HCT116 (cell line): ENCODE measurements at regions not wholly inside any gene's neighbourhood (a gene's known extent, or its start where the extent isn't known, plus 50 kb on each side); places are given as distances from the start of the nearest gene placed in this dataset.
"Not testable (repeated sequence)": the region's sequence is repeated elsewhere in the genome, so short reads cannot be mapped to it uniquely, and the experiment has no call there.

Source experiments
- ATAC-seq: fragments of 200-7000 bp; cut with Tn5 transposase; 2 replicates; pipeline ENCODE4 v1.9.1; 2020; ENCODE audit warnings: mild to moderate bottlenecking, moderate library complexity
- BruUV-seq: library from RNA; stranded (reverse); fragments of 400-500 nt; replicated peaks from 2 replicates; lab custom pipeline; 2021; lab: Mats Ljungman, UMichigan
- CTCF ChIA-PET: fragments of 300-600 bp; sonication (Branson Sonifier 250); formaldehyde crosslinking; loops from one replicate; lab custom pipeline; 2021; ENCODE audit warnings: antibody characterized with exemption; lab: Charles Lee
- POLR2A ChIA-PET: fragments of 300-600, 350-600 bp; sonication (Branson Sonifier 250); formaldehyde crosslinking; loops from one replicate; lab custom pipeline; 2021; ENCODE audit warnings: antibody characterized with exemption; lab: Charles Lee
- RAD21 ChIA-PET, 2 experiments: fragments of 300-600 bp; sonication (Branson Sonifier 250); formaldehyde crosslinking; loops; one replicate each; lab custom pipeline; 2023; ENCODE audit warnings: low total read pairs in 2 of 2; ENCODE audit not compliant: uncharacterized antibody in 2 of 2, unreplicated experiment in 2 of 2, low non-redundant PET in 1 of 2; lab: Charles Lee
- DNase-seq: peaks from one replicate; pipeline ENCODE4 v3.0.0-alpha.2; 2010; ENCODE audit warnings: low read depth, low spot score
- H2AFZ ChIP-seq: fragments of 200-600 bp; shearing (Covaris generic), sonication (generic); 2 replicates; pipeline ENCODE4 v1.6.1; 2017; ENCODE audit warnings: low read depth, mixed run types, mixed read lengths, antibody characterized with exemption, low read length; ENCODE audit not compliant: poor library complexity, severe bottlenecking
- H3K27ac ChIP-seq: 2 replicates; pipeline ENCODE4 v1.5.1; 2012; ENCODE audit warnings: low read depth, low read length
- H3K27me3 ChIP-seq: fragments of 200-600 bp; sonication (generic); 2 replicates; pipeline ENCODE4 v1.6.1; 2016; ENCODE audit warnings: mixed run types, low read length, mixed read lengths; ENCODE audit not compliant: insufficient read depth
- H3K36me3 ChIP-seq, 2 experiments: fragments of 200-500 bp in 1 of 2; fragments of 200-600 bp in 1 of 2; sonication (Bioruptor generic) in 1 of 2; sonication (generic) in 1 of 2; 2 replicates each; pipeline versions ENCODE4 v1.5.1 to v1.6.1; 2014 to 2016; ENCODE audit warnings: low read length in 2 of 2, inconsistent platforms in 1 of 2, mixed read lengths in 1 of 2, mixed run types in 1 of 2; ENCODE audit not compliant: insufficient read depth in 2 of 2, control insufficient read depth in 1 of 2
- H3K4me1 ChIP-seq, 2 experiments: fragments of 200-600 bp in 1 of 2; sonication (generic) in 1 of 2; 2 replicates each; pipeline versions ENCODE4 v1.5.1 to v1.6.1; 2012 to 2017; ENCODE audit warnings: low read length in 2 of 2, inconsistent platforms in 1 of 2, mild to moderate bottlenecking in 1 of 2, mixed read lengths in 1 of 2, mixed run types in 1 of 2, moderate library complexity in 1 of 2; ENCODE audit not compliant: insufficient read depth in 2 of 2, control insufficient read depth in 1 of 2
- H3K4me2 ChIP-seq: fragments of 200-600 bp; sonication (generic); 2 replicates; pipeline ENCODE4 v1.6.1; 2017; ENCODE audit warnings: mixed run types, low read length, mixed read lengths
- H3K4me3 ChIP-seq, 2 experiments: fragments of 200-600 bp in 1 of 2; sonication (generic) in 1 of 2; replicated peaks in 1 of 2; 2 replicates each; pipeline ENCODE4 v1.5.1; 2011 to 2016; ENCODE audit warnings: low read length in 2 of 2, control low read depth in 1 of 2, low read depth in 1 of 2, mild to moderate bottlenecking in 1 of 2, mixed read lengths in 1 of 2, mixed run types in 1 of 2
- H3K79me2 ChIP-seq: fragments of 200-600 bp; sonication (generic); 2 replicates; pipeline ENCODE4 v1.6.1; 2017; ENCODE audit warnings: mild to moderate bottlenecking, mixed run types, low read length, moderate library complexity, mixed read lengths; ENCODE audit not compliant: insufficient read depth
- H3K9ac ChIP-seq: fragments of 200-600 bp; sonication (generic); 2 replicates; pipeline ENCODE4 v1.6.1; 2016; ENCODE audit warnings: low read length, mixed read lengths
- H3K9me2 ChIP-seq: fragments of 200-600 bp; sonication (generic), shearing (Covaris generic); 2 replicates; pipeline ENCODE4 v1.6.1; 2017; ENCODE audit warnings: mixed run types, mild to moderate bottlenecking, moderate library complexity; ENCODE audit not compliant: insufficient read depth
- H3K9me3 ChIP-seq, 2 experiments: fragments of 200-500 bp in 1 of 2; fragments of 200-600 bp in 1 of 2; sonication (Bioruptor generic) in 1 of 2; sonication (generic) in 1 of 2; 2 replicates each; pipeline ENCODE4 v1.6.1; 2014 to 2017; ENCODE audit warnings: low read length in 2 of 2, mixed read lengths in 2 of 2, inconsistent platforms in 1 of 2, low read depth in 1 of 2, mild to moderate bottlenecking in 1 of 2, mixed run types in 1 of 2, moderate library complexity in 1 of 2; ENCODE audit not compliant: control insufficient read depth in 1 of 2, insufficient read depth in 1 of 2
- H4K20me1 ChIP-seq: fragments of 200-600 bp; sonication (generic), shearing (Covaris generic); 2 replicates; pipeline ENCODE4 v1.6.1; 2017; ENCODE audit warnings: mixed run types, mild to moderate bottlenecking, moderate library complexity; ENCODE audit not compliant: insufficient read depth
- ATF3 ChIP-seq: IDR thresholded peaks from 2 replicates; pipeline ENCODE4 v1.6.1; 2012
- CTCF ChIP-seq, 3 experiments: fragments of 200-600 bp in 1 of 3; sonication (generic) in 1 of 3; IDR thresholded peaks in 2 of 3; conservative IDR thresholded peaks in 1 of 3; 2 replicates each; pipeline ENCODE4 v1.5.1; 2012 to 2017; ENCODE audit warnings: low read depth in 2 of 3, low read length in 2 of 3, antibody characterized with exemption in 1 of 3, borderline replicate concordance in 1 of 3, control low read depth in 1 of 3, mild to moderate bottlenecking in 1 of 3, mixed read lengths in 1 of 3, mixed run types in 1 of 3, moderate library complexity in 1 of 3; ENCODE audit not compliant: insufficient read depth in 1 of 3
- EGR1 ChIP-seq: IDR thresholded peaks from 2 replicates; pipeline ENCODE4 v1.6.1; 2012; ENCODE audit warnings: low read depth
- EZH2phosphoT487 ChIP-seq: fragments of 200-600 bp; IDR thresholded peaks from 2 replicates; pipeline ENCODE4 v1.6.1; 2018; ENCODE audit warnings: antibody characterized with exemption, borderline replicate concordance
- FOSL1 ChIP-seq: IDR thresholded peaks from 2 replicates; pipeline ENCODE4 v1.6.1; 2012; ENCODE audit warnings: low read depth
- MAX ChIP-seq: IDR thresholded peaks from 2 replicates; pipeline ENCODE4 v1.6.1; 2012
- POLR2A ChIP-seq: IDR thresholded peaks from 2 replicates; pipeline ENCODE4 v1.7.0; 2011; ENCODE audit warnings: borderline replicate concordance; ENCODE audit not compliant: insufficient read depth, insufficient read length; ENCODE audit errors: extremely low read depth
- RAD21 ChIP-seq: IDR thresholded peaks from 2 replicates; pipeline ENCODE4 v1.6.1; 2012; ENCODE audit warnings: low read depth, mild to moderate bottlenecking
- SIN3A ChIP-seq: IDR thresholded peaks from 2 replicates; pipeline ENCODE4 v1.6.1; 2012; ENCODE audit warnings: low read depth
- SP1 ChIP-seq: IDR thresholded peaks from 2 replicates; pipeline ENCODE4 v1.6.1; 2012; ENCODE audit warnings: low read depth
- SRF ChIP-seq: IDR thresholded peaks from 2 replicates; pipeline ENCODE4 v1.6.1; 2012; ENCODE audit warnings: low read depth
- YY1 ChIP-seq: IDR thresholded peaks from 2 replicates; pipeline ENCODE4 v1.6.1; 2011; ENCODE audit warnings: low read length, low read depth, moderate library complexity, mild to moderate bottlenecking; ENCODE audit not compliant: insufficient replicate concordance; ENCODE audit errors: extremely low read depth
- ZFX ChIP-seq: fragments of 450-650 bp; IDR thresholded peaks from 2 replicates; pipeline ENCODE4 v1.6.1; 2017
- ZNF274 ChIP-seq: fragments of 200-500 bp; sonication (Bioruptor generic); IDR thresholded peaks from 2 replicates; pipeline ENCODE4 v1.6.1; 2014; ENCODE audit warnings: mild to moderate bottlenecking, low read depth, low read length, inconsistent platforms
- intact Hi-C: fragments of 100-400 bp; cut with micrococcal nuclease; formaldehyde crosslinking; loops from 2 replicates; pipeline ENCODE4 v1.10.0; 2022

GRCh38 chr9:26637101-26637500 is 255.5 kb downstream of the CAAP1 start:
- POLR2A ChIA-PET: no interaction called here

GRCh38 chr9:26613851-26614350 is 278.7 kb downstream of the CAAP1 start:
- H2AFZ ChIP-seq, POLR2A ChIA-PET, H3K4me2 ChIP-seq, H3K4me3 ChIP-seq, DNase-seq, H3K36me3 ChIP-seq, H3K9ac ChIP-seq, H3K27me3 ChIP-seq, H4K20me1 ChIP-seq, BruUV-seq, H3K79me2 ChIP-seq, CTCF ChIA-PET, H3K27ac ChIP-seq, H3K9me3 ChIP-seq, RAD21 ChIA-PET, H3K9me2 ChIP-seq, H3K4me1 ChIP-seq, ATAC-seq: not testable (repeated sequence)
- intact Hi-C loops: loop anchor here (5.0 kb wide), 1 partner anchor 652 kb away; no protein-coding TSS in a partner anchor
- TF ChIP-seq RAD21 (0 out of 2 replicates have a peak, but pooled peaks have one; percentile 8), CTCF (IDR thresholded peaks at IDR 0.05 in 2 of 3, conservative IDR thresholded peaks at IDR 0.05 in 1 of 3; ENCODE audit: borderline replicate concordance in 1 of 3, insufficient read depth in 1 of 3, low read depth in 2 of 3, low read length in 2 of 3) (peak in 2 of 3 experiments; percentile 39 to 41; a peak in 3 of 6 replicates)

More at GRCh38 chr9:26637101-26637500, 255.5 kb downstream of the CAAP1 start:
- H3K9ac ChIP-seq: no peak overlapping the region
- H4K20me1 ChIP-seq: no peaks in the 10 kb centered on the region
- no peak overlapping the region for H3K4me3 ChIP-seq
- no peaks in the 10 kb centered on the region for H3K9me3 ChIP-seq
- BruUV-seq: no TSS peak
- no peaks in the 10 kb centered on the region for H3K79me2 ChIP-seq
- no peaks in the 10 kb centered on the region for H3K9me2 ChIP-seq
- peaks cover 5% of the 10 kb centered on the region for H3K27me3 ChIP-seq
- no peak overlapping the region for H3K27ac ChIP-seq
- ChIA-PET RAD21 (no interaction called here), CTCF (interaction anchor here (1.5 kb wide), 1 partner anchor 19 kb away, joined by 3 read pairs; no protein-coding TSS in a partner anchor)
- no peak overlapping the region for H2AFZ ChIP-seq
- intact Hi-C loops: no loop called here
- H3K4me1 ChIP-seq: no peaks in the 10 kb centered on the region
- ATAC-seq (no peak), DNase-seq (no peak)
- no peak overlapping the region for H3K4me2 ChIP-seq
- no peak for TF ChIP-seq MAX
- TF ChIP-seq YY1: no peak
- TF ChIP-seq EZH2phosphoT487: no peak
- TF ChIP-seq ZNF274: no peak
- TF ChIP-seq EGR1: no peak
- no peak for TF ChIP-seq SRF
- TF ChIP-seq SP1: no peak
- no peak for TF ChIP-seq FOSL1
- TF ChIP-seq ZFX: no peak
- TF ChIP-seq POLR2A: no peak
- TF ChIP-seq ATF3: no peak
- TF ChIP-seq SIN3A: no peak
- H3K36me3 ChIP-seq: no peaks in the 10 kb centered on the region
